ENCODE measurements at regions not wholly inside any gene's neighbourhood (a gene's known extent, or its start where the extent isn't known, plus 50 kb on each side); places are given as distances from the start of the nearest gene placed in this dataset.

GRCh38 chr10:42954766-42955492 is 121.9 kb upstream of the RET start:
- DNase-seq (ENCODE audit: insufficient read length) (no peak), FAIRE-seq (no peak)
- no peak for TF ChIP-seq POLR2A (IDR thresholded peaks at IDR 0.05; ENCODE audit: low read depth, low read length)
- no peak for TF ChIP-seq POLR2AphosphoS5 (IDR thresholded peaks at IDR 0.05; ENCODE audit: low read depth, low read length)
- TF ChIP-seq TAF1 (IDR thresholded peaks at IDR 0.05; ENCODE audit: borderline replicate concordance, low read depth, low read length) = no peak

GRCh38 chr10:42955493-42955889 is 121.4 kb upstream of the RET start:
- TF ChIP-seq POLR2AphosphoS5 (IDR thresholded peaks at IDR 0.05; ENCODE audit: low read depth, low read length) (no peak), TAF1 (IDR thresholded peaks at IDR 0.05; ENCODE audit: borderline replicate concordance, low read depth, low read length) (no peak)
- DNase-seq (ENCODE audit: insufficient read length) (no peak), FAIRE-seq (no peak)

GRCh38 chr10:42956045-42956444 is 120.8 kb upstream of the RET start:
- no peak for FAIRE-seq

GRCh38 chr10:42958142-42958868 is 118.6 kb upstream of the RET start:
- TF ChIP-seq POLR2A (IDR thresholded peaks at IDR 0.05; ENCODE audit: low read depth, low read length) = no peak
- no peak for TF ChIP-seq TAF1 (IDR thresholded peaks at IDR 0.05; ENCODE audit: borderline replicate concordance, low read depth, low read length)
- no peak for TF ChIP-seq POLR2AphosphoS5 (IDR thresholded peaks at IDR 0.05; ENCODE audit: low read depth, low read length)
- DNase-seq (ENCODE audit: insufficient read length) (no peak), FAIRE-seq (no peak)

More at GRCh38 chr10:42956045-42956444, 120.8 kb upstream of the RET start:
- TF ChIP-seq POLR2AphosphoS5 (IDR thresholded peaks at IDR 0.05; ENCODE audit: low read depth, low read length) = no peak
- TF ChIP-seq TAF1 (IDR thresholded peaks at IDR 0.05; ENCODE audit: borderline replicate concordance, low read depth, low read length) = no peak
- TF ChIP-seq POLR2A (IDR thresholded peaks at IDR 0.05; ENCODE audit: low read depth, low read length) = no peak
- DNase-seq (ENCODE audit: insufficient read length) = no peak

- TF ChIP-seq TAF1 (IDR thresholded peaks at IDR 0.05; ENCODE audit: borderline replicate concordance, low read depth, low read length) = no peak
- TF ChIP-seq POLR2A (IDR thresholded peaks at IDR 0.05; ENCODE audit: low read depth, low read length) = no peak
- TF ChIP-seq POLR2AphosphoS5 (IDR thresholded peaks at IDR 0.05; ENCODE audit: low read depth, low read length) = no peak
- DNase-seq (ENCODE audit: insufficient read length) (no peak), FAIRE-seq (no peak)
These were observed 117.0 kb upstream of the RET start for GRCh38 chr10:42959833-42960232.

- FAIRE-seq = no peak
- DNase-seq (ENCODE audit: insufficient read length) = no peak
- TF ChIP-seq POLR2AphosphoS5 (IDR thresholded peaks at IDR 0.05; ENCODE audit: low read depth, low read length) (no peak), POLR2A (IDR thresholded peaks at IDR 0.05; ENCODE audit: low read depth, low read length) (no peak), TAF1 (IDR thresholded peaks at IDR 0.05; ENCODE audit: borderline replicate concordance, low read depth, low read length) (no peak)
These were observed 116.3 kb upstream of the RET start for GRCh38 chr10:42960491-42960990.

GRCh38 chr10:42960991-42961795 is 115.7 kb upstream of the RET start:
- TF ChIP-seq POLR2A (IDR thresholded peaks at IDR 0.05; ENCODE audit: low read depth, low read length) (no peak), TAF1 (IDR thresholded peaks at IDR 0.05; ENCODE audit: borderline replicate concordance, low read depth, low read length) (no peak), POLR2AphosphoS5 (IDR thresholded peaks at IDR 0.05; ENCODE audit: low read depth, low read length) (no peak)
- DNase-seq (ENCODE audit: insufficient read length) (no peak), FAIRE-seq (no peak)

GRCh38 chr10:42961796-42962109 is 115.1 kb upstream of the RET start:
- no peak for DNase-seq (ENCODE audit: insufficient read length)
- no peak for FAIRE-seq
- no peak for TF ChIP-seq POLR2AphosphoS5 (IDR thresholded peaks at IDR 0.05; ENCODE audit: low read depth, low read length)
- TF ChIP-seq TAF1 (IDR thresholded peaks at IDR 0.05; ENCODE audit: borderline replicate concordance, low read depth, low read length) = no peak
- TF ChIP-seq POLR2A (IDR thresholded peaks at IDR 0.05; ENCODE audit: low read depth, low read length) = no peak

- TF ChIP-seq POLR2AphosphoS5 (IDR thresholded peaks at IDR 0.05; ENCODE audit: low read depth, low read length) = no peak
- no peak for TF ChIP-seq POLR2A (IDR thresholded peaks at IDR 0.05; ENCODE audit: low read depth, low read length)
- no peak for TF ChIP-seq TAF1 (IDR thresholded peaks at IDR 0.05; ENCODE audit: borderline replicate concordance, low read depth, low read length)
- DNase-seq (ENCODE audit: insufficient read length) (no peak), FAIRE-seq (no peak)
These were observed 114.6 kb upstream of the RET start for GRCh38 chr10:42962110-42962901.

- no peak for TF ChIP-seq TAF1 (IDR thresholded peaks at IDR 0.05; ENCODE audit: borderline replicate concordance, low read depth, low read length)
- no peak for TF ChIP-seq POLR2AphosphoS5 (IDR thresholded peaks at IDR 0.05; ENCODE audit: low read depth, low read length)
- TF ChIP-seq POLR2A (IDR thresholded peaks at IDR 0.05; ENCODE audit: low read depth, low read length) = no peak
- DNase-seq (ENCODE audit: insufficient read length) (no peak), FAIRE-seq (no peak)
These were observed 114.0 kb upstream of the RET start for GRCh38 chr10:42962902-42963231.

- no peak for TF ChIP-seq POLR2AphosphoS5 (IDR thresholded peaks at IDR 0.05; ENCODE audit: low read depth, low read length)
- TF ChIP-seq TAF1 (IDR thresholded peaks at IDR 0.05; ENCODE audit: borderline replicate concordance, low read depth, low read length) = no peak
- TF ChIP-seq POLR2A (IDR thresholded peaks at IDR 0.05; ENCODE audit: low read depth, low read length) = no peak
- no peak for DNase-seq (ENCODE audit: insufficient read length)
- FAIRE-seq = no peak
These were observed 113.6 kb upstream of the RET start for GRCh38 chr10:42963312-42963711.

All from GM12892 (cell line).